ENCODE measurements at regions not wholly inside any gene's neighbourhood (a gene's known extent, or its start where the extent isn't known, plus 50 kb on each side); places are given as distances from the start of the nearest gene placed in this dataset.

- no peak for DNase-seq
Measured at GRCh38 chr3:124576565-124577493, 153.4 kb upstream of the UMPS start.

- no peak for DNase-seq
Measured at GRCh38 chr3:124577494-124578167, 152.6 kb upstream of the UMPS start.

DNA sequence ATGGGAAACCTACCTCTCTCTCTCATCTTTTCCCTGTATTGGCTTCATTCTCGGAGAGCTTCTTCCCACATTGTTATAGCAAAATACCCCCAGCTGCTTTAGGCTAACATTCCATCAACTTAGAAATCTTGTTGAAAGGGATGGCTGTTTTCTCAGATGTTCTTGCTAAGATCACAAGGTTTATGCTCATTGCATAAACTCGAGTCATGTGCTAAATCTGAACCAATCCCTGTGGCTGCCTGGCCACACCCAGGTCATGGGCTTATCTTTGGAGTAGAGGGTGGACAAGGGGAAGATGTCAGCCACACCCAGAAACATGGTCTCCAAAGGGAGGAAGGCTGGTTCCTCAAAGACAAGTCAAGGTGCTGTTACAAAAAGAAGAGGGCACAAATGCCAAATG, 150.6 kb upstream of the UMPS start:
- DNase-seq, result no peak

GRCh38 chr3:124582196-124582595, 148.1 kb upstream of the UMPS start:
- DNase-seq, result no peak

DNA sequence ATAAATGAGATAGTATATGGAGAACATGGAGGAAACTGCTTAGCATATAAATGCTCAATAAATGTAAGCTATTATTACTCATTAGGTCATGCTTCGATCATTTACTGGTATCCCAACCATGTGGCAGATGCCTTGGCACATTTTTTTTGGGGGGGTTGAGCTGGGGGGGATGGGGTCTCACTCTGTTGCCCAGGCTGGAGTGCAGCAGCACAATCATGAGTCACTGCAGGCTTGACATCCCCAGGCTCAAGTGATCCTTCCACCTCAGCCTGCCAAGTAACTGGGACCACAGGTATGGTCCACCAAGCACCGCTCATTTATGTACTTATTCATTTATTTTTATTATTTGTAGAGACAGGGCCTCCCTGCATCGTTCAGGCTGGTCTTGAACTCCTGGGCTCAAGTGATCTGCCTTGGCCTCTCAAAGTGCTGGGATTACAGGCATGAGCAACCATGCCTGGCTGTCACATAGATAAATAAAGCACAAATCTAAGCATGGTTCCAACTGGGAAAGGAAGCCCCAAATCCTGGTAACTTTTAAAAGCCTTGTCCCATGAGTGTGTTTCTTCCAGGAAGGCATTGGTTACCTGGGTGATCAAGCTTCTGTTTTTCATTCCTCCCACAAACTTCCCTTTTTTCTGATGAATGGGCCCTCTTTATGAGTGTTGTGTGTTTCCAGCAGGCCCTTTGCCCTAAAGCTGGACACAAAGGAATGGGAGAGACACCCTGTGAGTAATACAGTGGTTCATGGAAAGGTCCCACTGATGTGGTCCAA, 147.4 kb upstream of the UMPS start:
- DNase-seq, result no peak

DNA sequence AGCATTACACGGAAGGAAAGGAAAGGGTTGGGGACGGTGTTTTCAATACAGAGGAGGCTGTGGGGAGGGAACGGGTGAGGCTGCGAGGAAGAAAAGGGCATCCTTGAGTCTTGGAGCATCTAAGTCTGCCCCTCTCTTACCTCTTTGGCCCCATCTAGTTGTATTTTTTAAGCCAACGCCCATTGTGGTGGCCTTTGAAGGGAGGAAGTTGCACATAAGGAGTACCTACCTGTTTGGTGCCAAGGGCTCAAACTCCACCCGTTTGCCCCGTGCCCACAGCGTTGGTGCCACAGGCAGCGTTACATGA, 146.1 kb upstream of the UMPS start:
- DNase-seq, result no peak

- DNase-seq, result peak; percentile 55 to 71
Measured at GRCh38 chr3:124584552-124585391, 145.5 kb upstream of the UMPS start.

DNA sequence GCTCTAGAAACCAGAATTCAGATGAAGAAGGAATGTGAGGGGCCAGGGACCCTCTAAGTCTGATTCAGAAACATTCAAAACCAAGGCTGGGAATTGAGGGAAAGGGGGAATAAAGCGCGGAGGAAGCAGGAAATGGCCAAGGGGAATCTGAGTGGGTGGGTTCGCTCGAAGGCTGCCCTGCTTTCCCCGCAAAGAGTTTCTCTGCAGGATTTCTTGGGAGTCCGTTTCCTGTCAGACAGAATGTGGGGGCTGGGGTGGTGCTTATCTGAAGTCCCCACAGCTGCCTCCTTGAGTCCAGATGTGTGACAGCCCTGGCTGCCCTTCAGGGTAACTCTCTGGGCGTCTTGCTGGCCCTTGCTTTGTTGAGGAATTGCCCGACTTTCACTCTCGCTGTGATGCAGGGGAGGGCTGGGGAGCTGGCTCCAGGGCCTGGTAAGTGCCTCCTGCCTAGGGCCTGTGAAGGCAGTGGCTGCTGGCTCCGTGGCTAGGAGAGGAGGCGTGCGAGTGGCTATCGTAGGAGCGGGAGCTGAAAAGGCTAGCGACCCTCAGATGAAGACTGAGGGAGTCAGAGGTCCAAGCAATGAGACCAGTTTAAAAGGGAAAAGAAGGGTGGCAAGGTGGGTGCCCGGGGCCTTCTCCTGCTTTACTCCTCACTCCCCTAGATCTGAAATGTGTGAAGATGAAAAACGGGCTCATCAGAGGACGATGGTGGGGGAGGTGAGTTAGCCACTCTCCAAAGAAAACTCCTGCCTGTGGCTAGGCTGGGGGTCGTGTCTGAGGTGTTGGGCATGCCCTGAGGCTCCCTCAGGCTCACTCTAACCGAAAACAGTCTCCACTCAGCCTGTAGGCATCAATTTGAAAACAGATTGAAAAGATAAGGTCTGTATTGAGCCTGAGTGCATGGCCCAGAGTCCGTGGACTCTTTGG, 143.9 kb upstream of the UMPS start:
- DNase-seq, result no peak

DNA sequence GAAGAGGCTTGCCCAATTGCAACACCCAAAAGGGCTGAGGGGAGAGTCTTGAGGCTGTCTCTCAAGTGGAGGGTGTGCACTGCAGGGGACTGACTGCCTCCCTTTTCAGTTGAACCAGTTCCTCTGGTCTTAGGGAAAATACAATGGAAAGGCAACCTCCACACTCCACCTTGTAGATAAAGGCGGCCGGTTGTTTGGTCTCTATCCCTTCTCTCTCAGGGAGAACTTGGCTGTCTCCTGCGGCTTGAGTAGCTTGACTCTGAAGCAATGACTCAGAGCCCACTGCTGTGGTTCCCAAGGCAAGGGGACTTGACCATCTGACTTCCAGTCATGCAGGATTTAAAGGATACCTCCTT, 143.2 kb upstream of the UMPS start:
- peak in 1 of 2 donors; percentile 18 for DNase-seq

GRCh38 chr3:124588036-124588435, 142.2 kb upstream of the UMPS start:
- DNase-seq, result no peak

GRCh38 chr3:124588794-124589193, 141.5 kb upstream of the UMPS start:
- DNase-seq, result no peak

DNA sequence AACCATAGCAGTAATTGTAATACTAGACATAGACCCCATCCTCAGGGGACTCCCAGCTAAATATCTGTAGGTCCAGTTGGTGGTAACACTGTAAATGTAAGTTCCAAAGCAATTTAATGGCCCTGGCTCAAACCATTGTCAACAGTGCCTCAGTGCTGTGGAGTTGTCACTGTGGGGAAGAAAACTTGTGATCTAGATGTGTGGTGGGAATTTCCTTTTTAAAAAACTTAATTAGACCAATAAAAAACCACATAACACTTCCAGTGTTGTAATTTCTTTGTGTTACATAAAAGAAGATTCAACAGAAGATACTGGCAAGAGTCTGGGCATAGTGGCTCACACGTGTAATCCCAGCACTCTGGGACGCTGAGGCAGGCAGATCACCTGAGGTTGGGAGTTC, 138.6 kb upstream of the UMPS start:
- no peak for DNase-seq

DNA sequence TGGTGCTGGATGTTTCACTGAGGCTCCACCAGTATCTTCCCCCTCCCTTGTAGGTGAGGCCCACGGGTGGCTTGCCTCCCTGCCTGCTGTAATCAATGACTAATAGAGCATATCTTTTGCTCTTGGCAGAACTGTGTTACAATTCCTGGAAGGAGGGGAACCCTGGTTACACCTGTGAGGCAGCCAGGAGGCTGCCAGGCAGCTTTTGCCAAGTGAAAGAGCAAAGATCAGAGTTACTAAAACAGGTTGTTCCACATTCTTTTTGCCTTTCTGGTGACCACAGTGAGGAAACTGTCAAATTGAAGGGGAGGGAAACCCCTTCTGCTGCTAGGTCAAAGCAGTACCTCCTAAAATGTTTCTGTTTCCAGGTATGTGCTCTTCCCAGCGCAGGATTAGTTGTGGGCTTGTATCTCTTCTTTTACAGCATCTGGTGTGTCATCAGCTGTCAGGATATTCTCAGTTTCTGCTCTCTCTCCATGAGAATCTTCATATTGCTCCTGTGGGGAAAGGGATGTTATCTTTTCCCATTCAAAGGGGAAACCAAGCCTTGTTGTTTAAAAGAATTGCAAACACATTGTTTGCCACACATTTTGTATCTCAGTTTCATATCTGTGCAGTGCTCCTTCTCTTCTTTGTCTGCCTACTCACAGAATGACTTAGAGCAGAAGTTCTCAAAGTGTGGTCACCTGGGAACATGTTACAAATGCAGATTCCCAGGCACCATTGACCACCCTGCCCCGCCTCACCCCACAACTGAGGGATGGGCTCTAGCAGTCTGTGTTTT, 137.4 kb upstream of the UMPS start:
- peak; percentile 42 to 48 for DNase-seq

GRCh38 chr3:124593442-124593829, 136.8 kb upstream of the UMPS start:
- no peak for DNase-seq

GRCh38 chr3:124594581-124594980, 135.7 kb upstream of the UMPS start:
- DNase-seq, result no peak

GRCh38 chr3:124597273-124597672, 133.0 kb upstream of the UMPS start:
- no peak for DNase-seq

DNA sequence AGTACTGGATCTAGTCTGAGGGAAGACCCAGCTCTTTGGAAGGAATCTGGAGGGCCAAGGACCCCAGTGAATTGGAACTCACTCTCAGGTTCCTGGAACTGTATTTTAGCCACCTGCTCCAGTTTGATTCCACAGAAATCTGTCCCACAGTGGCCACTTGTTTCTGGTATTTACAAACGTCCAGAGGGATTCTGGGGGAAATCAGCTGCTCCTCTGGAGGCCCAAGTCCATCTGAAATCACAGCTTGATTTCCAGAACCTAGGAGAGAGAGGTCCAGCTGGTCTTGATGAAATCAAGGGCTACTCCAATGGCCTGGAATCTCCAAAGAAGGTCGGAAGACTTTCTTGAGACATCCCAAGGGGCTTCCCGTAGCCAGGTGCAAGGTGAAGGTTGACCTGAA, 132.3 kb upstream of the UMPS start:
- no peak for DNase-seq

DNA sequence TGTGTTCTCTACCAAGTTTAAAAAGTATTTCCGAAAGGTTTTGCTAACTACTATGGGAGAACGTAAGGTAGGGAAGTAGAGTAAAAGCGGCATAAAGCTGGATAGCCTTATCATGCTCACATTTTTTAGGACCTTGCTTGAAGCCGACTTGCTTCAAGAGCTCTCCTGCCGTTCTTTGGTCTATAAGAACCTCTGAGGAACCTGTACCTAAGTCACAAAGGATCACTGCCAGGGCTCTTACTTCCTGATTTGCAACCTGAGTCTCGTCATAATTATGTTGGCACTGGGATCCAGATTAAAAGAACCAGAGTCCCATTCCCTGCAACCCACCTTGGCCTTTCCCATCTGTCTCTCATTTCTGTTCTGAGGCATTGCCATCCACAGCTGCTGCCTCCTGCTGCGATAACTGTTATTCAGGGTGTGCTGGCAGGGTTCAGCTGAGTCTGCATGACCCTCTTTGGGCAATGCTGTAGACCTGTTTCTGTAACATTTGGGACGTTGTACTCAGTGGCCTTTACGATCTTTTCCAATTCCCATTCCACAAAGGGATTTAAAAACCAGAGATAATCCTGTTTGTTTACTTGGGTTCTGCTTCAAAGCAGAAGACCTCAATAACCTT, 131.0 kb upstream of the UMPS start:
- no peak for DNase-seq
